ENCODE measurements at regions not wholly inside any gene's neighbourhood (a gene's known extent, or its start where the extent isn't known, plus 50 kb on each side); places are given as distances from the start of the nearest gene placed in this dataset.

- Histone ChIP-seq H3K4me1 (ENCODE audit: low read length) (no peaks in the 10 kb centered on the region), H3K79me2 (ENCODE audit: low read length) (no peaks in the 10 kb centered on the region), H3K36me3 (ENCODE audit: insufficient read depth, low read length) (no peaks in the 10 kb centered on the region), H3K27me3 (ENCODE audit: low read length) (no peaks in the 10 kb centered on the region; the same call in 1 of the 2 replicates), H3K4me3 (ENCODE audit: low read length) (no peak overlapping the region), H3K9me3 (ENCODE audit: low read length) (no peaks in the 10 kb centered on the region), H2AFZ (ENCODE audit: low read length) (no peak overlapping the region), H3K27ac (ENCODE audit: low read length) (no peak overlapping the region), H3K9ac (ENCODE audit: low read length) (no peak overlapping the region), H4K20me1 (ENCODE audit: insufficient read depth, low read depth, low read length) (peaks cover 29% of the 10 kb centered on the region), H3K9me2 (replicated peaks; ENCODE audit: insufficient read depth, low read length) (no peaks in the 10 kb centered on the region), H3K4me2 (ENCODE audit: low read depth, low read length, poor library complexity, severe bottlenecking) (no peak overlapping the region)
- DNase-seq = no peak
Measured at GRCh38 chr14:71473843-71474242, 458.4 kb upstream of the RGS6 start.

DNA sequence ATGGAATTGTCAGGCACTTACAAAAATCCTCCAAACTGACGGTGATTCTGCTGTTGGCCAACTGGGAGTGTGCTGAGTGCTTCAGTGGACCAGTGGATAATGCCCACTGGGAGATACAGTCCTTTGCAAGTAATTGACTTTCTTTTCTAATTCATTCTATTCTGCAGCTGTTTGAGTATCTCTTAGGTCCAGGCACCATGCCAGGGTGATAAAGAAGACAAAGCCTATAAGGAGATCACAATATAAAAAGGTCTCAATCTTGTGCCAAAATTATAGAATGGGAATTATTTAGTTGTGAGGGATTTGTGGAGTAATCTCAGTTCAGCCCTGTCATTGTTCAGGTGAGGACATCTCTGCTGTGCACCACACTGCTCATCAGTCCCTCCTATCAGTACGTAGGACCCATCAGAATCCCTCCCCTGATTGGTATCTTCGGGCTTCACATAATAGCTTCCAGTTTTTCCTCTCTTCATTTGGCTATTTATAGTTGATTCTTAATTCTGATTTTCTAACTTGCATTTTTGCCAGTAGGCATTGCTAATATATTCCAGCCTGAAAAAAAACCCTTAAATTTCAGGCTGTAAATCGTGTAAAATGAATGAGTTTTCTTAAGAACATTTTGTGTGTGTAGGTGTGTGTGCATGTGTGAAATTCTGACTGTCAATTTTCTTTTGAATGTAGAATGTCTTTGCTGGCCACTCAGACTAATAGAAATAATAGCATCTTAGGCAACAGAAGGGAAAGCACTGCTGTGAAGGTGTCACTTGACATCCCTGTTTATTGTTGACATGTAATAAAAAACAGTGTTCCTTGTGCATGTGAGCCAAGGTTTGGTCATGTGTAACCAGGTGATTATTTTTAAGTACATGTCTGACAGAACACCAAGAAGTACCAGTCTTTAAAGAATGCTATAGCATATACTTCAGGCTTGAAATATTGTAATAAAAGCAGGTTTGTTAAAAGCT lies 457.6 kb upstream of the RGS6 start:
- Histone ChIP-seq H3K9ac (ENCODE audit: low read length) (no peak overlapping the region), H3K27ac (ENCODE audit: low read length) (no peak overlapping the region), H4K20me1 (ENCODE audit: insufficient read depth, low read depth, low read length) (peaks cover 31% of the 10 kb centered on the region), H3K4me3 (ENCODE audit: low read length) (no peak overlapping the region), H3K9me3 (ENCODE audit: low read length) (no peaks in the 10 kb centered on the region), H3K4me1 (ENCODE audit: low read length) (no peaks in the 10 kb centered on the region), H3K27me3 (ENCODE audit: low read length) (no peaks in the 10 kb centered on the region; the same call in 1 of the 2 replicates), H2AFZ (ENCODE audit: low read length) (no peak overlapping the region), H3K9me2 (replicated peaks; ENCODE audit: insufficient read depth, low read length) (no peaks in the 10 kb centered on the region), H3K4me2 (ENCODE audit: low read depth, low read length, poor library complexity, severe bottlenecking) (no peak overlapping the region), H3K36me3 (ENCODE audit: insufficient read depth, low read length) (no peaks in the 10 kb centered on the region), H3K79me2 (ENCODE audit: low read length) (no peaks in the 10 kb centered on the region)
- DNase-seq = no peak

- no peak overlapping the region for H2AFZ ChIP-seq (ENCODE audit: low read length)
- peaks cover 31% of the 10 kb centered on the region for H4K20me1 ChIP-seq (ENCODE audit: insufficient read depth, low read depth, low read length)
- no peaks in the 10 kb centered on the region; the same call in 1 of the 2 replicates for H3K27me3 ChIP-seq (ENCODE audit: low read length)
- H3K27ac ChIP-seq (ENCODE audit: low read length) = no peak overlapping the region
- H3K4me2 ChIP-seq (ENCODE audit: low read depth, low read length, poor library complexity, severe bottlenecking) = no peak overlapping the region
- no peaks in the 10 kb centered on the region for H3K79me2 ChIP-seq (ENCODE audit: low read length)
- no peak overlapping the region for H3K9ac ChIP-seq (ENCODE audit: low read length)
- no peak overlapping the region for H3K4me3 ChIP-seq (ENCODE audit: low read length)
- H3K9me2 ChIP-seq (replicated peaks; ENCODE audit: insufficient read depth, low read length) = no peaks in the 10 kb centered on the region
- DNase-seq = no peak
- no peaks in the 10 kb centered on the region for H3K9me3 ChIP-seq (ENCODE audit: low read length)
- no peaks in the 10 kb centered on the region for H3K4me1 ChIP-seq (ENCODE audit: low read length)
- no peaks in the 10 kb centered on the region for H3K36me3 ChIP-seq (ENCODE audit: insufficient read depth, low read length)
Measured at GRCh38 chr14:71475916-71476315, 456.3 kb upstream of the RGS6 start.

- no peaks in the 10 kb centered on the region for H3K9me3 ChIP-seq (ENCODE audit: low read length)
- no peaks in the 10 kb centered on the region for H3K4me1 ChIP-seq (ENCODE audit: low read length)
- no peak overlapping the region for H2AFZ ChIP-seq (ENCODE audit: low read length)
- H3K36me3 ChIP-seq (ENCODE audit: insufficient read depth, low read length) = no peaks in the 10 kb centered on the region
- no peak overlapping the region for H3K27ac ChIP-seq (ENCODE audit: low read length)
- H4K20me1 ChIP-seq (ENCODE audit: insufficient read depth, low read depth, low read length) = peaks cover 33% of the 10 kb centered on the region
- H3K79me2 ChIP-seq (ENCODE audit: low read length) = no peaks in the 10 kb centered on the region
- no peak overlapping the region for H3K4me3 ChIP-seq (ENCODE audit: low read length)
- no peak overlapping the region for H3K9ac ChIP-seq (ENCODE audit: low read length)
- H3K4me2 ChIP-seq (ENCODE audit: low read depth, low read length, poor library complexity, severe bottlenecking) = no peak overlapping the region
- no peak for DNase-seq
- no peaks in the 10 kb centered on the region for H3K9me2 ChIP-seq (replicated peaks; ENCODE audit: insufficient read depth, low read length)
- H3K27me3 ChIP-seq (ENCODE audit: low read length) = no peaks in the 10 kb centered on the region
Measured at GRCh38 chr14:71478542-71478941, 453.7 kb upstream of the RGS6 start.

- Histone ChIP-seq H3K27ac (ENCODE audit: low read length) (no peak overlapping the region), H3K9ac (ENCODE audit: low read length) (no peak overlapping the region), H3K4me2 (ENCODE audit: low read depth, low read length, poor library complexity, severe bottlenecking) (no peak overlapping the region), H3K79me2 (ENCODE audit: low read length) (no peaks in the 10 kb centered on the region), H2AFZ (ENCODE audit: low read length) (no peak overlapping the region), H3K4me3 (ENCODE audit: low read length) (no peak overlapping the region), H3K9me2 (replicated peaks; ENCODE audit: insufficient read depth, low read length) (no peaks in the 10 kb centered on the region), H3K9me3 (ENCODE audit: low read length) (no peaks in the 10 kb centered on the region), H3K27me3 (ENCODE audit: low read length) (no peaks in the 10 kb centered on the region), H3K36me3 (ENCODE audit: insufficient read depth, low read length) (no peaks in the 10 kb centered on the region), H3K4me1 (ENCODE audit: low read length) (no peaks in the 10 kb centered on the region), H4K20me1 (ENCODE audit: insufficient read depth, low read depth, low read length) (peaks cover 35% of the 10 kb centered on the region)
- DNase-seq = no peak
Measured at GRCh38 chr14:71481021-71481654, 451.1 kb upstream of the RGS6 start.

- no peaks in the 10 kb centered on the region for H3K79me2 ChIP-seq (ENCODE audit: low read length)
- H2AFZ ChIP-seq (ENCODE audit: low read length) = no peak overlapping the region
- peaks cover 45% of the 10 kb centered on the region for H4K20me1 ChIP-seq (ENCODE audit: insufficient read depth, low read depth, low read length)
- H3K9me3 ChIP-seq (ENCODE audit: low read length) = no peaks in the 10 kb centered on the region
- no peaks in the 10 kb centered on the region for H3K27me3 ChIP-seq (ENCODE audit: low read length)
- H3K4me1 ChIP-seq (ENCODE audit: low read length) = no peaks in the 10 kb centered on the region
- no peaks in the 10 kb centered on the region for H3K9me2 ChIP-seq (replicated peaks; ENCODE audit: insufficient read depth, low read length)
- H3K36me3 ChIP-seq (ENCODE audit: insufficient read depth, low read length) = no peaks in the 10 kb centered on the region
- DNase-seq = no peak
- no peak overlapping the region for H3K9ac ChIP-seq (ENCODE audit: low read length)
- H3K4me2 ChIP-seq (ENCODE audit: low read depth, low read length, poor library complexity, severe bottlenecking) = no peak overlapping the region
- H3K4me3 ChIP-seq (ENCODE audit: low read length) = no peak overlapping the region
- H3K27ac ChIP-seq (ENCODE audit: low read length) = no peak overlapping the region
Measured at GRCh38 chr14:71482671-71483070, 449.6 kb upstream of the RGS6 start.

GRCh38 chr14:71483154-71483553 lies 449.1 kb upstream of the RGS6 start:
- H4K20me1 ChIP-seq (ENCODE audit: insufficient read depth, low read depth, low read length) = peaks cover 47% of the 10 kb centered on the region
- H3K36me3 ChIP-seq (ENCODE audit: insufficient read depth, low read length) = no peaks in the 10 kb centered on the region
- no peaks in the 10 kb centered on the region for H3K9me3 ChIP-seq (ENCODE audit: low read length)
- H3K9me2 ChIP-seq (replicated peaks; ENCODE audit: insufficient read depth, low read length) = no peaks in the 10 kb centered on the region
- H3K4me2 ChIP-seq (ENCODE audit: low read depth, low read length, poor library complexity, severe bottlenecking) = no peak overlapping the region
- no peaks in the 10 kb centered on the region for H3K79me2 ChIP-seq (ENCODE audit: low read length)
- H3K4me1 ChIP-seq (ENCODE audit: low read length) = no peaks in the 10 kb centered on the region
- H3K4me3 ChIP-seq (ENCODE audit: low read length) = no peak overlapping the region
- no peak overlapping the region for H3K27ac ChIP-seq (ENCODE audit: low read length)
- no peak overlapping the region for H2AFZ ChIP-seq (ENCODE audit: low read length)
- DNase-seq = no peak
- no peaks in the 10 kb centered on the region for H3K27me3 ChIP-seq (ENCODE audit: low read length)
- no peak overlapping the region for H3K9ac ChIP-seq (ENCODE audit: low read length)

GRCh38 chr14:71485833-71486232 lies 446.4 kb upstream of the RGS6 start:
- H3K27me3 ChIP-seq (ENCODE audit: low read length) = no peaks in the 10 kb centered on the region
- H3K4me3 ChIP-seq (ENCODE audit: low read length) = no peak overlapping the region
- H3K4me1 ChIP-seq (ENCODE audit: low read length) = no peaks in the 10 kb centered on the region
- H3K4me2 ChIP-seq (ENCODE audit: low read depth, low read length, poor library complexity, severe bottlenecking) = no peak overlapping the region
- H4K20me1 ChIP-seq (ENCODE audit: insufficient read depth, low read depth, low read length) = peaks cover 41% of the 10 kb centered on the region
- no peaks in the 10 kb centered on the region for H3K79me2 ChIP-seq (ENCODE audit: low read length)
- DNase-seq = no peak
- no peak overlapping the region for H2AFZ ChIP-seq (ENCODE audit: low read length)
- no peak overlapping the region for H3K9ac ChIP-seq (ENCODE audit: low read length)
- H3K36me3 ChIP-seq (ENCODE audit: insufficient read depth, low read length) = no peaks in the 10 kb centered on the region
- H3K9me2 ChIP-seq (replicated peaks; ENCODE audit: insufficient read depth, low read length) = no peaks in the 10 kb centered on the region
- H3K27ac ChIP-seq (ENCODE audit: low read length) = no peak overlapping the region
- H3K9me3 ChIP-seq (ENCODE audit: low read length) = no peaks in the 10 kb centered on the region
